ENCODE measurements at regions not wholly inside any gene's neighbourhood (a gene's known extent, or its start where the extent isn't known, plus 50 kb on each side); places are given as distances from the start of the nearest gene placed in this dataset.

DNA sequence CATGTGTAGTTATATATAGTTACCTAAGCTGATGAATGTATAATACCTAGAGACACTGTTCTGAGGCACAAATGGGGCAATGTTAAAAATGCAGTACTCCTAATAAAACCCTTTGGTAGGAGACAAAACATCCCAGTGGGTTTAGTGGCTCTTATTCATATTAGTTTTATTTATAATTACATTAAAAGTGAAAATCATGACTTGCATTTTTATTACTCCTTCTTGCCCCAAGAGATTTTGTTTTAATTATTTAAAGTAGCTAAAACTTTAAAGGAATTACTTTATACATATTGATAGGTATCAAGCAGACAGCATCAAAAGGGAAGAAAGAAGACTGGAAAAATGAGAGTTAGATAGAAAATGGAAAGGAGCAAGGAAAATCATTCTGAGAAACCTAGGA, 688.6 kb downstream of the GALC start:
- TF ChIP-seq CTCF (IDR thresholded peaks at IDR 0.05) (no peak), POLR2A (IDR thresholded peaks at IDR 0.05) (no peak)

Measured in adrenal gland (tissue), 5 donors.